ENCODE measurements at regions not wholly inside any gene's neighbourhood (a gene's known extent, or its start where the extent isn't known, plus 50 kb on each side); places are given as distances from the start of the nearest gene placed in this dataset.
A peak's percentile ranks its signal among the peaks of the same experiment; 100 is the strongest.

DNA sequence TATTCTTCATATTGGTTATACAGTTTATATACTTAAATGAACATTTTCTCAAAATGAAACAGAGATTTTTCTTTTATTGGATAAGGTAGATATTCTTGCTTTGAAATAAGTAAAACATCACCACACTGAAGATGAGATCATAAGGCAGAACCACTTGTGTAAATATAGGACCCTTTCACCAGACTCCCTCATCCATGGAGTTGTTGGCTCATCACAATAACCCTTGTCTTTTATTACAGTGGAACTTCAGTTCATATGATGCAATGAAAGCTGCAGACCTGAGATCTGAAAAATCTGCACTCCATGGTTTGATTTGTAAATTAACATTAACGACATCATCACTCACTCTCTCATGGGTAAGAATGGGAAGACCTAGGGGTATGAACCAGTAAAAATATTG lies 51.9 kb upstream of the DBX2 start:
- H3K4me3 ChIP-seq (ENCODE audit: low read depth, low read length) = no peak overlapping the region
- DNase-seq (ENCODE audit: low read depth) = no peak

DNA sequence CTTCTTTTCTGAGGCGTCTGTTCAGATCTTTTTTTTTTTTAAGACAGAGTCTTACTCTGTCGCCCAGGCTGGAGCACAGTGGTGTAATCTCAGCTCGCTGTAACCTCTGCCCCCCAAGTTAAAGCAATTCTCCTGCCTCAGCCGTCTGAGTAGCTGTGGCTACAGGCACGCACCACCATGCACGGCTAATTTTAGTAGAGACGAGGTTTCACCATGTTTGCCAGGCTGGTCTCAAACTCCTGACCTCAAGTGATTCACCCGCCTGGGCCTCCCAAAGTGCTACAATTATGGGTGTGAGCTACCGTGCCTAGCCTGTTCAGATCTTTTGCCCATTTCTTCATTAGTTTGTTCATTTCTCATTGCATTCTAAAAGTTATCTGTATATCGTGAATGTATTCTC lies 55.1 kb upstream of the DBX2 start:
- no peak overlapping the region for H3K4me3 ChIP-seq (ENCODE audit: low read depth, low read length)
- no peak for DNase-seq (ENCODE audit: low read depth)

DNA sequence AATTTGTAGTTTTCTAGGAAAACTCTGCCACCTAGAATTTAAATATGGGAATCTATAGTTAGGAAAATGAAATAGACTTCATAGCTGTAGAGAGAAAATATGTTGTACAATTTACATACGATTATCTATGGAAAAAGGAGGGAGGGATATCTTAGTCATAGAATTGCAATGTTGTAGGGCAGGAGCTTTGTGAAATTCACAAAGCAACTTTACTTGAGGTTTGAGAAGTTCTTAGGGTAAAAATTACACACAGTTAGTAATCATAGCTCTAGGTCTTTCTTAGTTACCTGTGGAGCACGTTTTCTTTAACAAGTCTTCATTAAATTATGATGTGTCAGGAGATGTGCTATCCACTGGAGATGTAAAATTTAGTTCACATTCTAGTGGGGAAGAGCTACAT lies 61.4 kb upstream of the DBX2 start:
- H3K4me3 ChIP-seq (ENCODE audit: low read depth, low read length) = no peak overlapping the region
- DNase-seq (ENCODE audit: low read depth) = no peak

DNA sequence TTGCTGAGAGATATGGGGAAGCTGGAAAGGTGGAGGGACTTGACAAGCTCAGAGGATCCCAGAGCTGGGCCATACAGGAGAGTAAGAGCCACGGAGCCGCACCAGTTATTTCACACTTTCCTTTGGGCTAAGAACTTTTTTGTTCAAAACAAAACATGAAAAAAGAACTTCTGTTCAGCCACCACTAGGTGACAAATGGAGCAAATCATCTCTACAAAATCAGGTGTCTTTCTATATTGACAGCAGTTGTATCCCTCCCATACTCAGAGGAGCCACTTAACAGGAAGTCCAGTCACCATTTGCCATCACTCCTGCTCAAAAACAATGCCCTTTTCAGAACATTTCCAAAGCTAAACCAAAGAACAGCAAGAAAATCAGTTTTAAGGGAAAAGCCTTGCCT lies 70.3 kb upstream of the DBX2 start:
- DNase-seq (ENCODE audit: low read depth) = no peak
- H3K4me3 ChIP-seq (ENCODE audit: low read depth, low read length) = no peak overlapping the region

DNA sequence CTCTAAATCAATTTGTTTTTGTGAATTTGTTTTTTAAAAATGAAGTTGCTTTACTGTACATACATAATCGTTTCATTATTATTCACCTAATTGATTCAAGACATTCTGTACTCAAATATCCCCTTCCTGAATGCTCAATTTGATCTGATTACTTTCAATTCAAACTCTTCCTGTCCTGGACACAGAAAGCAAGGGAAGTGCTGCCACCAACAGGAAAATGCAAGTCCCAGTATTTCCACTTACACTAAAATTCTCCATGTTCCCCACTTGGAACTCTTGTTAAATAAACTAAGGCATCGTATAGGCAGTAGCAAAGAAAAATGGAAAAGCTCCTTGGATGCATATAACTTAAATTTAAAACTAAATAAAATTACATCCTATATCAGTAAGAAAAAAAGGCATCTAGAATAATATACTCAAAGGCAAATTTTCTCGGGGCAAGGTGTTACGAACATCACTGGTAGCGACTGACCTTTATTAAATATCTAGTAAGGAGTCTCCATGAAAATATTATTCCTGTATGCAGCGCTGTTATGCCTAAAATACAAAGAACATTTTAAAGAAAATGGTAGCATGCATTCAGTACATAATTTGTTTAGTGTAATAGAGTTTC lies 72.0 kb upstream of the DBX2 start:
- H3K4me3 ChIP-seq (ENCODE audit: low read depth, low read length) = no peak overlapping the region
- no peak for DNase-seq (ENCODE audit: low read depth)

DNA sequence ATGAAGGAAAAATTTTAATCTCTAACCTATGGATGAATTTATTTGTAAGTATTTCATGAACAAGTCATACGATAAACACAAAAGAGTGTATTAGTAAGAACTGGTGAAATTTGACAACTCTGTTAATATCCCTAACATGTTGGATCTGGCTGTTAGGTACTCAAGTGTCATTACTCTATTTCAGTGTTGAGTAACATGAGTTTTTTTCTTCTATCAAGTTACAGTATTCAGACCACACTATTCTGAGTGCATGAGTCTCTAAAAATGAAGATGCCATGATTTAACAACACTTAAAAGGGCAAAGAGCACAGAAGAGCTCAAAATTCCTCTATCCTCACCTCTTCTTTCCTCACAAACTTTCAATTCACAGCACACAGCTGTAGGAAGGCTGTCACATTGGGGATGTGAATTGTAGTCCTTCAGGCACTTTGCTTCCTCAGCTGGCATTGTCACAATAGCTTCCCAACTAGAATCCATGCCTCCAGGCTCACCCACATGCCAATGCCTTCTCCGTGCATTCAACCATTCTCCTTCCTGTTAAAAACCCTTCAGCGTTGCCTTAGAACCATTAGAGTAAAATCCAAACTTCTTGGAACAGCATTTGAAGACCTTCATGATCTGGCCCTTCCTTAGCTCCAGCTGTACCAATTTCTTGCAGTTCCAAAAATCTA lies 73.7 kb upstream of the DBX2 start:
- DNase-seq (ENCODE audit: low read depth) = no peak
- H3K4me3 ChIP-seq (ENCODE audit: low read depth, low read length) = no peak overlapping the region

DNA sequence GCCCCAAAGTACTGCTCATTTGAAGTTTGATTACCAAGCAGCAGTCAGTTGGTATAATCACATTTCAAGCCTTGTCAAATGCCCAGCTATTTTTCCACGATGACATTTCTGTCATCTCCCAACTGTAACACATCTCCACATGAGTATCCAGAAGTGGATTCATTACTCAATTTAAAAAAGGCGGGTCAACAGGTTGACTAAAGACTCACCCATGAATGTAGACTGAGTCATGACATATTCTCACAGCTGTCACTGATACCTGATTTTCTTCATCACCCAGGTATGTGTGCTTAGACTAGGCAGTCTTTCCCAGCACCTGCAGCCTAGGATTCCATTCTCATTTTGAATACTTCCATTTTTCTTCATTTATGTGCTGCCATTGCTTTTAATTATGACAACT lies 75.1 kb upstream of the DBX2 start:
- DNase-seq (ENCODE audit: low read depth) = no peak
- no peak overlapping the region for H3K4me3 ChIP-seq (ENCODE audit: low read depth, low read length)

DNA sequence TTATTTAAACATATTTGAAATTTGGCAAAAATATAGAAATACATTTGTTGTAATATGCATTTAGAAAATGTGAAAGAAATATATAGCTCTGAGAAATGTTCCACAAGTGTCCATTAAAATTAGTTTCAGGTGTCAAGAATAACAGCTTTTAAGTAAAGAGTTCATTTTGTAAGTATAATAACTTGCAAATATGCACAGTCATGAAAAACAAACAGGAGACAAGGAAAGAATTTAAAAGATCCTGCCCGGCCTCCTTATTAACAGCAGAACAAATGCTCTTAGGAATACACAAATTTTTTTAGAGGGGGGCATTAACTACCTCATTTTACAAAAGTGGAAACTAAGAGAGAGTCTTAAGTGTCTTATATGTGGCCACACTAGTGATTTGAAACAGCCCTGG lies 77.7 kb upstream of the DBX2 start:
- no peak overlapping the region for H3K4me3 ChIP-seq (ENCODE audit: low read depth, low read length)
- DNase-seq (ENCODE audit: low read depth) = no peak

DNA sequence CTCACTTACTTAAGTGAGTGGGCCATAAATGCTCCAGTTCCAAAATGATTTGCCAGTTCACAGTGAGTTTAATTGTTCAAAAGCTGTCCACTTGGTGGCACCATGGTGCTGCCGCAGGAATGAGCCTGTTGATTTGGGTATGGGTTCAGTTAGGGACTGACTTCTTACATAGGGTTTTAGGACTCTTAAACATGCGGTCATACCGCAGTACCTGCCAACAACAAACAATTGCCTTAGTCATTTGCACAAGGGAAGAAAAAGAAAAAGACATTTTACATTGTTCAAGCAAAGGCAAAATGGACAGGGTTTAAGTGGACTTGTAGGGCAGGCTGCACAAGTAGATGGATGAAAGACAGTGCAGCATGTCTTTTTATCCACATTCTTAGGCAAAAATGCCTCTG lies 80.0 kb upstream of the DBX2 start:
- DNase-seq (ENCODE audit: low read depth) = peak; percentile 25
- H3K4me3 ChIP-seq (ENCODE audit: low read depth, low read length) = no peak overlapping the region

DNA sequence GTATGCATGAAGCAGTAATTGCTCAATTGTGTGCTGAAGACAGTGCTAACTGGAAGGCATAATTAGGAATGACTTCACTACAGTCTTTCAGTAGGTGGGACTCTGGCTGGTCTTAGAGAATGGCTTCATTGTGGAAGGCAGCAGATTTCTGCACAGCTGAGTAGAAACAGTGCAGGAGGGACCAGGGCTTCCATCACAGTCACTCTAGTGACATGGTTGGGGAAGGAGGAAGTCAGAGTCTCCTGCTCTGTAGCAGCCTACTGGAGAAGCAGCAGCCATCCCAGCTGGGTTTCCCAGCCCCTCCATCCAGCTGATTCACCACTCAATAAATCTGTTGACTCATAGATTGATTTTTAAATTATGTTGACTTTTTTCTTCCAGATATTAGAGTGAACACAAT lies 80.6 kb upstream of the DBX2 start:
- DNase-seq (ENCODE audit: low read depth) = no peak
- no peak overlapping the region for H3K4me3 ChIP-seq (ENCODE audit: low read depth, low read length)

DNA sequence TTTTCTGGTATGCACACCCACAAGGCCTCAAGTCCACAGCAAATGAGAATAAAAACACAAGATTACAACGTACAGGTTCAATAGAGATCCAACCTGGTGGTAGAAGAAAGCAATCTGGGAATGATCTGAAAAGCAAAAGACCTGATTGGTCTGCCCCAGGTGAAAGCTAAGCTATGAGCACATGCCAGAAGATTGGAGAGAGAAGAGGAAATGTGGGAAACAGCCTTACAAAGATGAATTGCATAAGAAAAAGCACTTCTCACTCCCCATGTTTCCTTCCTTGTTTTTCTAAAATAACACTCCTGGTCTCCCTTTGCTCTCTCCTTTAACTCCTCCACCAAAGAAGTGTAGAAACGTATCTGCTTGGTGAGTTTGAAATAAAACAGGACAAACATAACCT lies 77.3 kb upstream of the ANO6 start:
- DNase-seq (ENCODE audit: low read depth) = no peak
- no peak overlapping the region for H3K4me3 ChIP-seq (ENCODE audit: low read depth, low read length)

DNA sequence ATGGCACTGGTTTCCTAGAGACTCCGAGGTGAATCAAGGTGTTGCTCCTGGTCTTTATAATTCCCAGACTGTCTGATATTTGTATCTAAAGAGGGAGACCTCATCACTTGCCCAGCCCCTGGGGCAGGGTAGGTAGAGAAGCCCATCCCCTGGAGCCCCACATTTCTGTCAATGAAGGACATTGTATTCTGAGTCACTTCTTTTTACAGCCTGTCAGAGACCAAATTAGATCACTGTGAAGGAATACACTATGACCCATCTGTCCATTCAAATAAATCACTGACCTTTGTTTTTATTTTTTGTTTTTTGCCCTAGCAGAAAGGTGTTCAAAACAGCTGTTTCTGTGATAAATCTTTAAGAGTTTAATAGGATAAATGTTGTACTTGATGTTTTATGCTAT lies 67.9 kb upstream of the ANO6 start:
- no peak for DNase-seq (ENCODE audit: low read depth)

DNA sequence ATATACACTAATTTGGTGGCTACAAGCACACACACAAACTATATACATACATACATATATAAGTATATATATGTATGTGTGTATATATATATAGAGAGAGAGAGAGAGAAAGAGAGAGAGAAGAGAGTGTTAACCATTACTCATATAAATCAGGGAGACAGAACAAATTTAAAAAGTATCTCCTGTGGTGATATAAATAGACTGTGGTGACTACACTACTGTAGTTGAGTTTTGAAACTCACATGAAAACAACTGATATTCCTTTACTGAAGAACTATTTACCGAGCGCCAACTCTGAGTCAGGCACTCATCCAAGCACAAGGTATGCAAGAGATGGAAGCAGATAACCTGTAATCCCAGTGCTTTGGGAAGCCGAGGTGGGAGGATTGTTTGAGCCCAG lies 67.3 kb upstream of the ANO6 start:
- DNase-seq (ENCODE audit: low read depth) = no peak
- H3K4me3 ChIP-seq (ENCODE audit: low read depth, low read length) = no peak overlapping the region

More for the DNA sequence above, 67.9 kb upstream of the ANO6 start:
- no peak overlapping the region for H3K4me3 ChIP-seq (ENCODE audit: low read depth, low read length)

DNA sequence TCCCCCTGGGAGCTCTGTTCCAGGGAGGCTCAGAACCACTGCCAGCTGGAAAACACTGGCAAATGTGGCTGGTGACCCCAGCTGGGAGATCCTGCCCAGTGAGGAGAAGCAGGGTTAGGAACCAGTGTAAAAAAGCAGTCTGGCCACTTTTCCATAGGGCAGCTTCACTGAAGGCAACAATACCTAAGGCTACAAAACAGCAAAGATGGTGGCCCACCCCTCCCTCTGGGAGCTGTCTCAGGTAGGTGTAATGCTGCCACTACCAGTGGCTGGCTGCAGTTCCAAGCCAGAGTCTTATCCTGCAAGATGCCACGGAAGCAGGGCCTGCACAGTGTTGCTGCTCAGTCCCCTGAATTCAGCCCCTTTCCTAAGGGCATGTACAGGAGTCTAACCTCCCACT lies 50.6 kb upstream of the ANO6 start:
- DNase-seq (ENCODE audit: low read depth) = no peak
- no peak overlapping the region for H3K4me3 ChIP-seq (ENCODE audit: low read depth, low read length)

DNA sequence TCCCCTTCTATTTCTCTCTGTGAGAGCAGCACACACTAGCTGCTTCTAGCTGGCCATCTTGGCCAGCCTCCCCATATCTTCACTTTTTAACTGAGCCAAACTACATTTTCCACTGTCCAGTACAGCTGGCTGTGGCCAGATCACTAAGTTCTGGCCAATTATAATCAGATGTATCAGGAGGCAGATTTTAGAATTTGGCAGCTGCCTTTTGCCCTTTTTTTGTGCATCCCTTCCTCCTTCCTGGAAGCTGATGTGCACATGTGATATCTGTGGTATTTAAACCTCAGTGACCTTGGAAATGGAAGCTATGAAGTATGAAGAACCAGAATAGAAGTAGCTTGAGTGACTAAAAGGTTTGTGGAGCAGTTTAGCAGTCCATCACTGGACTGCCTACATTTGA lies 49.8 kb upstream of the ANO6 start:
- H3K4me3 ChIP-seq (ENCODE audit: low read depth, low read length) = no peak overlapping the region
- no peak for DNase-seq (ENCODE audit: low read depth)
